Cardiac muscle cell (in vitro differentiated cells and primary cell): ENCODE measurements at regions not wholly inside any gene's neighbourhood (a gene's known extent, or its start where the extent isn't known, plus 50 kb on each side); places are given as distances from the start of the nearest gene placed in this dataset.

Source experiments
- DNase-seq, 2 donors: peaks; one replicate each; pipeline versions ENCODE4 v3.0.0 to v3.0.0-alpha.2; 2010 to 2017; ENCODE audit warnings: low read depth in 1 of 2, low spot score in 1 of 2
- H3K27ac ChIP-seq: fragments of 200-600 bp; sonication (generic); 2 replicates; pipeline ENCODE4 v1.5.1; 2016
- H3K27me3 ChIP-seq: fragments of 200-600 bp; sonication (generic); 2 replicates; pipeline ENCODE4 v1.6.0; 2016; ENCODE audit warnings: control low read depth
- H3K36me3 ChIP-seq: fragments of 200-600 bp; sonication (generic); 2 replicates; pipeline ENCODE4 v1.5.1; 2016; ENCODE audit warnings: control low read depth
- H3K4me1 ChIP-seq: fragments of 200-600 bp; sonication (generic); 2 replicates; pipeline ENCODE4 v1.8.1; 2017; ENCODE audit warnings: low read depth, mild to moderate bottlenecking, mixed run types
- H3K4me3 ChIP-seq: fragments of 200-600 bp; sonication (generic); 2 replicates; pipeline ENCODE4 v1.5.1; 2016; ENCODE audit warnings: mild to moderate bottlenecking
- H3K9me3 ChIP-seq: fragments of 200-600 bp; sonication (generic); 2 replicates; pipeline ENCODE4 v1.5.1; 2017; ENCODE audit warnings: low read depth, mild to moderate bottlenecking, control low read depth
- TF ChIP-seq, protein P1 (sequence below): IDR thresholded peaks from 2 replicates; pipeline ENCODE4 v1.5.1; 2012; ENCODE audit warnings: low read depth, mild to moderate bottlenecking, low read length

DNA sequence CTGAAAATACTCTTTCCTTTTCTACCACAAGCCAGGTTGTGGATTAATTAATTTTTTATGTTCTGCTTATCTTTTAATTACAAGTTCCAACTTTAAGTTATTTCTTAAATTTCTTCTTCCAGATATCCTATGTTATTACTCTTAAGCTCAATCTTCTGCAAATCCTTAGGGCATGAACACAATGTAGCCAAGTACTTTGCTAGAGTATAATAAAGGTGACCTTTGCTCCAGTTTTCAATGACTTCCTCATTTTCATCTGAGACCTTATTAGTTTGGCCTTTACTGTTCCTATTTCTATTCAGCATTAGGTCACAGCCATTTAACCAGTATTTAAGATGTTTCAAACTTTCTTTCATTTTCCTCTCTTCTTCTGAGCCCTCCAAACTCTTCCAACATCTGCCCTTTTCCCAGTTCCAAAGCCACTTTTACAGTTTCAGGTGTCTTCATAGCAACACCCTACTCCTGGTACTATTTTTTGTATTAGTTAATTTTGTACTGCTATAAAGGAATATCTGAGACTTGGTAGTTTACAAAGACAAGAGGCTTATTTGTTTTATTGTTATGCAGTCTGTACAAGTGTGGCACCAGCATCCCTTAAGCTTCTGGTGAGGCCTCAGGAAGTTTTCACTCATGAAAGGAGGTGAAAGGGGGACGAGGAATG is 886.2 kb upstream of the GHITM start:
- H3K9me3 ChIP-seq, result no peaks in the 10 kb centered on the region
- no peak overlapping the region for H3K27ac ChIP-seq
- no peaks in the 10 kb centered on the region for H3K36me3 ChIP-seq
- TF ChIP-seq, protein P1, sequence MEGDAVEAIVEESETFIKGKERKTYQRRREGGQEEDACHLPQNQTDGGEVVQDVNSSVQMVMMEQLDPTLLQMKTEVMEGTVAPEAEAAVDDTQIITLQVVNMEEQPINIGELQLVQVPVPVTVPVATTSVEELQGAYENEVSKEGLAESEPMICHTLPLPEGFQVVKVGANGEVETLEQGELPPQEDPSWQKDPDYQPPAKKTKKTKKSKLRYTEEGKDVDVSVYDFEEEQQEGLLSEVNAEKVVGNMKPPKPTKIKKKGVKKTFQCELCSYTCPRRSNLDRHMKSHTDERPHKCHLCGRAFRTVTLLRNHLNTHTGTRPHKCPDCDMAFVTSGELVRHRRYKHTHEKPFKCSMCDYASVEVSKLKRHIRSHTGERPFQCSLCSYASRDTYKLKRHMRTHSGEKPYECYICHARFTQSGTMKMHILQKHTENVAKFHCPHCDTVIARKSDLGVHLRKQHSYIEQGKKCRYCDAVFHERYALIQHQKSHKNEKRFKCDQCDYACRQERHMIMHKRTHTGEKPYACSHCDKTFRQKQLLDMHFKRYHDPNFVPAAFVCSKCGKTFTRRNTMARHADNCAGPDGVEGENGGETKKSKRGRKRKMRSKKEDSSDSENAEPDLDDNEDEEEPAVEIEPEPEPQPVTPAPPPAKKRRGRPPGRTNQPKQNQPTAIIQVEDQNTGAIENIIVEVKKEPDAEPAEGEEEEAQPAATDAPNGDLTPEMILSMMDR, result no peak
- no peak for DNase-seq
- no peaks in the 10 kb centered on the region for H3K27me3 ChIP-seq
- no peaks in the 10 kb centered on the region for H3K4me1 ChIP-seq
- no peak overlapping the region for H3K4me3 ChIP-seq

- no peak for DNase-seq
- H3K27me3 ChIP-seq, result no peaks in the 10 kb centered on the region
- H3K27ac ChIP-seq, result no peak overlapping the region
- TF ChIP-seq, protein P1, result no peak
- no peaks in the 10 kb centered on the region for H3K36me3 ChIP-seq
- no peaks in the 10 kb centered on the region for H3K9me3 ChIP-seq
- H3K4me1 ChIP-seq, result no peaks in the 10 kb centered on the region
- no peak overlapping the region for H3K4me3 ChIP-seq
These were observed 884.6 kb upstream of the GHITM start for GRCh38 chr10:83254698-83255097.

GRCh38 chr10:83262434-83262833 is 876.9 kb upstream of the GHITM start:
- Histone ChIP-seq H3K4me1 (no peaks in the 10 kb centered on the region), H3K9me3 (no peaks in the 10 kb centered on the region), H3K27ac (no peak overlapping the region), H3K4me3 (no peak overlapping the region), H3K27me3 (no peaks in the 10 kb centered on the region), H3K36me3 (no peaks in the 10 kb centered on the region)
- TF ChIP-seq, protein P1, result no peak
- DNase-seq, result no peak

GRCh38 chr10:83272666-83273434 is 866.5 kb upstream of the GHITM start:
- H3K9me3 ChIP-seq, result no peaks in the 10 kb centered on the region
- DNase-seq, result no peak
- TF ChIP-seq, protein P1, result no peak
- no peak overlapping the region for H3K4me3 ChIP-seq
- H3K27ac ChIP-seq, result no peak overlapping the region
- H3K36me3 ChIP-seq, result no peaks in the 10 kb centered on the region
- peaks cover 18% of the 10 kb centered on the region for H3K4me1 ChIP-seq
- H3K27me3 ChIP-seq, result no peaks in the 10 kb centered on the region

GRCh38 chr10:83274088-83274487 is 865.2 kb upstream of the GHITM start:
- Histone ChIP-seq H3K27me3 (no peaks in the 10 kb centered on the region), H3K4me3 (no peak overlapping the region), H3K4me1 (peaks cover 15% of the 10 kb centered on the region), H3K27ac (no peak overlapping the region), H3K36me3 (no peaks in the 10 kb centered on the region), H3K9me3 (no peaks in the 10 kb centered on the region)
- TF ChIP-seq, protein P1, result no peak
- DNase-seq, result peak in 1 of 2 donors; percentile 34
